Neural cell (in vitro differentiated cells): ENCODE measurements at regions not wholly inside any gene's neighbourhood (a gene's known extent, or its start where the extent isn't known, plus 50 kb on each side); places are given as distances from the start of the nearest gene placed in this dataset.

ENCODE experiments used
- EP300 ChIP-seq: fragments of 450-650 bp; conservative IDR thresholded peaks from 2 replicates; pipeline ENCODE4 v1.6.1; 2014; ENCODE audit warnings: antibody characterized with exemption, mild to moderate bottlenecking, moderate library complexity; ENCODE audit not compliant: poor library complexity, severe bottlenecking
- EZH2 ChIP-seq: fragments of 200-600, 300-800 bp; shearing (Covaris generic), sonication (generic); IDR thresholded peaks from 2 replicates; pipeline ENCODE4 v1.6.1; 2014; ENCODE audit warnings: antibody characterized with exemption, low read length, borderline replicate concordance, mild to moderate bottlenecking; ENCODE audit not compliant: insufficient read depth, poor library complexity, severe bottlenecking
- POLR2AphosphoS5 ChIP-seq: IDR thresholded peaks from 2 replicates; pipeline ENCODE4 v1.6.1; 2012
- RAD21 ChIP-seq: fragments of 450-650 bp; conservative IDR thresholded peaks from 2 replicates; pipeline ENCODE4 v1.6.1; 2014; ENCODE audit warnings: antibody characterized with exemption, mild to moderate bottlenecking, moderate library complexity
- SMC3 ChIP-seq: fragments of 450-650 bp; conservative IDR thresholded peaks from 2 replicates; pipeline ENCODE4 v1.6.1; 2014; ENCODE audit warnings: antibody characterized with exemption, mild to moderate bottlenecking, moderate library complexity; ENCODE audit not compliant: poor library complexity
- TAF1 ChIP-seq: IDR thresholded peaks from 2 replicates; pipeline ENCODE4 v1.6.1; 2012; ENCODE audit warnings: low read depth
- TF ChIP-seq, protein P1 (sequence below): fragments of 450-650 bp; IDR thresholded peaks from 2 replicates; pipeline ENCODE4 v1.5.1; 2014; ENCODE audit warnings: antibody characterized with exemption, mild to moderate bottlenecking, moderate library complexity; ENCODE audit not compliant: poor library complexity, severe bottlenecking
- TF ChIP-seq, protein P2 (sequence below): IDR thresholded peaks from 2 replicates; pipeline ENCODE4 v1.6.1; 2012; ENCODE audit warnings: borderline replicate concordance

DNA sequence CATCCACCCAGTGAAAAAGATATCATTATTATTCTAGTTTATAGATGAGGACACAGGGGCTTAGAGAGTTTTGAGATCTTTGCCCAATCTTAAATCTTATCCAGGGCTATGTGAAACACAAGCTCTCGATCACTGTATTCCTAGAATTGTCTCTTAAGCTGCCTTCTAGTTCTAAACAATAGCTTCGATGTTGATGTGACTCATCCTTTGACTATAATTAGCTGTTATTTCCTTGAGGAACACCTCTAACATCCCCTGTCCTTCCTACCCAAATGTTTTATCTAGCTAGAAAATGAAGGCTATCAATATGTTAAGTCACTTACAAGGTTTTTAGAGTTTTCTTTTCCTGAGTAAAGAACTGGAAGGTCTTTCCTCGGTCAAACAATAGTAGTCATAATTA lies 83.1 kb upstream of the STAC start:
- TF ChIP-seq EZH2 (no peak), POLR2AphosphoS5 (no peak), SMC3 (no peak), TAF1 (no peak), EP300 (no peak), RAD21 (no peak)
- TF ChIP-seq, protein P1, sequence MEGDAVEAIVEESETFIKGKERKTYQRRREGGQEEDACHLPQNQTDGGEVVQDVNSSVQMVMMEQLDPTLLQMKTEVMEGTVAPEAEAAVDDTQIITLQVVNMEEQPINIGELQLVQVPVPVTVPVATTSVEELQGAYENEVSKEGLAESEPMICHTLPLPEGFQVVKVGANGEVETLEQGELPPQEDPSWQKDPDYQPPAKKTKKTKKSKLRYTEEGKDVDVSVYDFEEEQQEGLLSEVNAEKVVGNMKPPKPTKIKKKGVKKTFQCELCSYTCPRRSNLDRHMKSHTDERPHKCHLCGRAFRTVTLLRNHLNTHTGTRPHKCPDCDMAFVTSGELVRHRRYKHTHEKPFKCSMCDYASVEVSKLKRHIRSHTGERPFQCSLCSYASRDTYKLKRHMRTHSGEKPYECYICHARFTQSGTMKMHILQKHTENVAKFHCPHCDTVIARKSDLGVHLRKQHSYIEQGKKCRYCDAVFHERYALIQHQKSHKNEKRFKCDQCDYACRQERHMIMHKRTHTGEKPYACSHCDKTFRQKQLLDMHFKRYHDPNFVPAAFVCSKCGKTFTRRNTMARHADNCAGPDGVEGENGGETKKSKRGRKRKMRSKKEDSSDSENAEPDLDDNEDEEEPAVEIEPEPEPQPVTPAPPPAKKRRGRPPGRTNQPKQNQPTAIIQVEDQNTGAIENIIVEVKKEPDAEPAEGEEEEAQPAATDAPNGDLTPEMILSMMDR = no peak
- TF ChIP-seq, protein P2, sequence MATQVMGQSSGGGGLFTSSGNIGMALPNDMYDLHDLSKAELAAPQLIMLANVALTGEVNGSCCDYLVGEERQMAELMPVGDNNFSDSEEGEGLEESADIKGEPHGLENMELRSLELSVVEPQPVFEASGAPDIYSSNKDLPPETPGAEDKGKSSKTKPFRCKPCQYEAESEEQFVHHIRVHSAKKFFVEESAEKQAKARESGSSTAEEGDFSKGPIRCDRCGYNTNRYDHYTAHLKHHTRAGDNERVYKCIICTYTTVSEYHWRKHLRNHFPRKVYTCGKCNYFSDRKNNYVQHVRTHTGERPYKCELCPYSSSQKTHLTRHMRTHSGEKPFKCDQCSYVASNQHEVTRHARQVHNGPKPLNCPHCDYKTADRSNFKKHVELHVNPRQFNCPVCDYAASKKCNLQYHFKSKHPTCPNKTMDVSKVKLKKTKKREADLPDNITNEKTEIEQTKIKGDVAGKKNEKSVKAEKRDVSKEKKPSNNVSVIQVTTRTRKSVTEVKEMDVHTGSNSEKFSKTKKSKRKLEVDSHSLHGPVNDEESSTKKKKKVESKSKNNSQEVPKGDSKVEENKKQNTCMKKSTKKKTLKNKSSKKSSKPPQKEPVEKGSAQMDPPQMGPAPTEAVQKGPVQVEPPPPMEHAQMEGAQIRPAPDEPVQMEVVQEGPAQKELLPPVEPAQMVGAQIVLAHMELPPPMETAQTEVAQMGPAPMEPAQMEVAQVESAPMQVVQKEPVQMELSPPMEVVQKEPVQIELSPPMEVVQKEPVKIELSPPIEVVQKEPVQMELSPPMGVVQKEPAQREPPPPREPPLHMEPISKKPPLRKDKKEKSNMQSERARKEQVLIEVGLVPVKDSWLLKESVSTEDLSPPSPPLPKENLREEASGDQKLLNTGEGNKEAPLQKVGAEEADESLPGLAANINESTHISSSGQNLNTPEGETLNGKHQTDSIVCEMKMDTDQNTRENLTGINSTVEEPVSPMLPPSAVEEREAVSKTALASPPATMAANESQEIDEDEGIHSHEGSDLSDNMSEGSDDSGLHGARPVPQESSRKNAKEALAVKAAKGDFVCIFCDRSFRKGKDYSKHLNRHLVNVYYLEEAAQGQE = no peak
